HCT116 (cell line): ENCODE measurements at regions not wholly inside any gene's neighbourhood (a gene's known extent, or its start where the extent isn't known, plus 50 kb on each side); places are given as distances from the start of the nearest gene placed in this dataset.

Source experiments
- ATAC-seq: fragments of 200-7000 bp; cut with Tn5 transposase; 2 replicates; pipeline ENCODE4 v1.9.1; 2020; ENCODE audit warnings: mild to moderate bottlenecking, moderate library complexity
- BruUV-seq: library from RNA; stranded (reverse); fragments of 400-500 nt; replicated peaks from 2 replicates; lab custom pipeline; 2021; lab: Mats Ljungman, UMichigan
- CTCF ChIA-PET: fragments of 300-600 bp; sonication (Branson Sonifier 250); formaldehyde crosslinking; loops from one replicate; lab custom pipeline; 2021; ENCODE audit warnings: antibody characterized with exemption; lab: Charles Lee
- POLR2A ChIA-PET: fragments of 300-600, 350-600 bp; sonication (Branson Sonifier 250); formaldehyde crosslinking; loops from one replicate; lab custom pipeline; 2021; ENCODE audit warnings: antibody characterized with exemption; lab: Charles Lee
- RAD21 ChIA-PET, 2 experiments: fragments of 300-600 bp; sonication (Branson Sonifier 250); formaldehyde crosslinking; loops; one replicate each; lab custom pipeline; 2023; ENCODE audit warnings: low total read pairs in 2 of 2; ENCODE audit not compliant: uncharacterized antibody in 2 of 2, unreplicated experiment in 2 of 2, low non-redundant PET in 1 of 2; lab: Charles Lee
- DNase-seq: peaks from one replicate; pipeline ENCODE4 v3.0.0-alpha.2; 2010; ENCODE audit warnings: low read depth, low spot score
- H2AFZ ChIP-seq: fragments of 200-600 bp; shearing (Covaris generic), sonication (generic); 2 replicates; pipeline ENCODE4 v1.6.1; 2017; ENCODE audit warnings: low read depth, mixed run types, mixed read lengths, antibody characterized with exemption, low read length; ENCODE audit not compliant: poor library complexity, severe bottlenecking
- H3K27ac ChIP-seq: 2 replicates; pipeline ENCODE4 v1.5.1; 2012; ENCODE audit warnings: low read depth, low read length
- H3K27me3 ChIP-seq: fragments of 200-600 bp; sonication (generic); 2 replicates; pipeline ENCODE4 v1.6.1; 2016; ENCODE audit warnings: mixed run types, low read length, mixed read lengths; ENCODE audit not compliant: insufficient read depth
- H3K36me3 ChIP-seq, 2 experiments: fragments of 200-500 bp in 1 of 2; fragments of 200-600 bp in 1 of 2; sonication (Bioruptor generic) in 1 of 2; sonication (generic) in 1 of 2; 2 replicates each; pipeline versions ENCODE4 v1.5.1 to v1.6.1; 2014 to 2016; ENCODE audit warnings: low read length in 2 of 2, inconsistent platforms in 1 of 2, mixed read lengths in 1 of 2, mixed run types in 1 of 2; ENCODE audit not compliant: insufficient read depth in 2 of 2, control insufficient read depth in 1 of 2
- H3K4me1 ChIP-seq, 2 experiments: fragments of 200-600 bp in 1 of 2; sonication (generic) in 1 of 2; 2 replicates each; pipeline versions ENCODE4 v1.5.1 to v1.6.1; 2012 to 2017; ENCODE audit warnings: low read length in 2 of 2, inconsistent platforms in 1 of 2, mild to moderate bottlenecking in 1 of 2, mixed read lengths in 1 of 2, mixed run types in 1 of 2, moderate library complexity in 1 of 2; ENCODE audit not compliant: insufficient read depth in 2 of 2, control insufficient read depth in 1 of 2
- H3K4me2 ChIP-seq: fragments of 200-600 bp; sonication (generic); 2 replicates; pipeline ENCODE4 v1.6.1; 2017; ENCODE audit warnings: mixed run types, low read length, mixed read lengths
- H3K4me3 ChIP-seq, 2 experiments: fragments of 200-600 bp in 1 of 2; sonication (generic) in 1 of 2; replicated peaks in 1 of 2; 2 replicates each; pipeline ENCODE4 v1.5.1; 2011 to 2016; ENCODE audit warnings: low read length in 2 of 2, control low read depth in 1 of 2, low read depth in 1 of 2, mild to moderate bottlenecking in 1 of 2, mixed read lengths in 1 of 2, mixed run types in 1 of 2
- H3K79me2 ChIP-seq: fragments of 200-600 bp; sonication (generic); 2 replicates; pipeline ENCODE4 v1.6.1; 2017; ENCODE audit warnings: mild to moderate bottlenecking, mixed run types, low read length, moderate library complexity, mixed read lengths; ENCODE audit not compliant: insufficient read depth
- H3K9ac ChIP-seq: fragments of 200-600 bp; sonication (generic); 2 replicates; pipeline ENCODE4 v1.6.1; 2016; ENCODE audit warnings: low read length, mixed read lengths
- H3K9me2 ChIP-seq: fragments of 200-600 bp; sonication (generic), shearing (Covaris generic); 2 replicates; pipeline ENCODE4 v1.6.1; 2017; ENCODE audit warnings: mixed run types, mild to moderate bottlenecking, moderate library complexity; ENCODE audit not compliant: insufficient read depth
- H3K9me3 ChIP-seq, 2 experiments: fragments of 200-500 bp in 1 of 2; fragments of 200-600 bp in 1 of 2; sonication (Bioruptor generic) in 1 of 2; sonication (generic) in 1 of 2; 2 replicates each; pipeline ENCODE4 v1.6.1; 2014 to 2017; ENCODE audit warnings: low read length in 2 of 2, mixed read lengths in 2 of 2, inconsistent platforms in 1 of 2, low read depth in 1 of 2, mild to moderate bottlenecking in 1 of 2, mixed run types in 1 of 2, moderate library complexity in 1 of 2; ENCODE audit not compliant: control insufficient read depth in 1 of 2, insufficient read depth in 1 of 2
- H4K20me1 ChIP-seq: fragments of 200-600 bp; sonication (generic), shearing (Covaris generic); 2 replicates; pipeline ENCODE4 v1.6.1; 2017; ENCODE audit warnings: mixed run types, mild to moderate bottlenecking, moderate library complexity; ENCODE audit not compliant: insufficient read depth
- ATF3 ChIP-seq: IDR thresholded peaks from 2 replicates; pipeline ENCODE4 v1.6.1; 2012
- CBX3 ChIP-seq: IDR thresholded peaks from 2 replicates; pipeline ENCODE4 v1.6.1; 2012; ENCODE audit warnings: low read depth
- CEBPB ChIP-seq: IDR thresholded peaks from 2 replicates; pipeline ENCODE4 v1.6.1; 2012; ENCODE audit warnings: low read depth
- CTCF ChIP-seq, 3 experiments: fragments of 200-600 bp in 1 of 3; sonication (generic) in 1 of 3; IDR thresholded peaks in 2 of 3; conservative IDR thresholded peaks in 1 of 3; 2 replicates each; pipeline ENCODE4 v1.5.1; 2012 to 2017; ENCODE audit warnings: low read depth in 2 of 3, low read length in 2 of 3, antibody characterized with exemption in 1 of 3, borderline replicate concordance in 1 of 3, control low read depth in 1 of 3, mild to moderate bottlenecking in 1 of 3, mixed read lengths in 1 of 3, mixed run types in 1 of 3, moderate library complexity in 1 of 3; ENCODE audit not compliant: insufficient read depth in 1 of 3
- ELF1 ChIP-seq: IDR thresholded peaks from 2 replicates; pipeline ENCODE4 v1.6.1; 2012; ENCODE audit warnings: low read depth, borderline replicate concordance
- EZH2 ChIP-seq: fragments of 200-600 bp; sonication (generic); IDR thresholded peaks from 2 replicates; pipeline ENCODE4 v1.6.1; 2017; ENCODE audit warnings: antibody characterized with exemption, mixed run types
- FOSL1 ChIP-seq: IDR thresholded peaks from 2 replicates; pipeline ENCODE4 v1.6.1; 2012; ENCODE audit warnings: low read depth
- JUND ChIP-seq: IDR thresholded peaks from 2 replicates; pipeline ENCODE4 v1.6.1; 2012
- MAX ChIP-seq: IDR thresholded peaks from 2 replicates; pipeline ENCODE4 v1.6.1; 2012
- POLR2A ChIP-seq: IDR thresholded peaks from 2 replicates; pipeline ENCODE4 v1.7.0; 2011; ENCODE audit warnings: borderline replicate concordance; ENCODE audit not compliant: insufficient read depth, insufficient read length; ENCODE audit errors: extremely low read depth
- POLR2AphosphoS5 ChIP-seq: IDR thresholded peaks from 2 replicates; pipeline ENCODE4 v1.6.1; 2011; ENCODE audit warnings: mild to moderate bottlenecking, low read depth, low read length, moderate library complexity
- RAD21 ChIP-seq: IDR thresholded peaks from 2 replicates; pipeline ENCODE4 v1.6.1; 2012; ENCODE audit warnings: low read depth, mild to moderate bottlenecking
- SIN3A ChIP-seq: IDR thresholded peaks from 2 replicates; pipeline ENCODE4 v1.6.1; 2012; ENCODE audit warnings: low read depth
- SP1 ChIP-seq: IDR thresholded peaks from 2 replicates; pipeline ENCODE4 v1.6.1; 2012; ENCODE audit warnings: low read depth
- SRF ChIP-seq: IDR thresholded peaks from 2 replicates; pipeline ENCODE4 v1.6.1; 2012; ENCODE audit warnings: low read depth
- TCF7L2 ChIP-seq: IDR thresholded peaks from 2 replicates; pipeline ENCODE4 v1.7.0; 2011; ENCODE audit warnings: borderline replicate concordance, inconsistent platforms; ENCODE audit not compliant: insufficient read depth, insufficient read length; ENCODE audit errors: extremely low read depth
- YY1 ChIP-seq: IDR thresholded peaks from 2 replicates; pipeline ENCODE4 v1.6.1; 2011; ENCODE audit warnings: low read length, low read depth, moderate library complexity, mild to moderate bottlenecking; ENCODE audit not compliant: insufficient replicate concordance; ENCODE audit errors: extremely low read depth
- ZBTB33 ChIP-seq: IDR thresholded peaks from 2 replicates; pipeline ENCODE4 v1.6.1; 2011; ENCODE audit warnings: mild to moderate bottlenecking, low read length, moderate library complexity; ENCODE audit not compliant: insufficient replicate concordance; ENCODE audit errors: extremely low read depth
- ZFX ChIP-seq: fragments of 450-650 bp; IDR thresholded peaks from 2 replicates; pipeline ENCODE4 v1.6.1; 2017
- ZNF274 ChIP-seq: fragments of 200-500 bp; sonication (Bioruptor generic); IDR thresholded peaks from 2 replicates; pipeline ENCODE4 v1.6.1; 2014; ENCODE audit warnings: mild to moderate bottlenecking, low read depth, low read length, inconsistent platforms
- intact Hi-C: fragments of 100-400 bp; cut with micrococcal nuclease; formaldehyde crosslinking; loops from 2 replicates; pipeline ENCODE4 v1.10.0; 2022

- ATAC-seq = no peak
- no TSS peak for BruUV-seq
- Histone ChIP-seq H3K9me3 (peaks cover 0 to 18% of the 10 kb centered on the region in 2 experiments; a peak in 1 of 4 replicates), H3K9ac (no peak overlapping the region), H3K4me2 (no peak overlapping the region), H3K27me3 (no peaks in the 10 kb centered on the region), H3K79me2 (no peaks in the 10 kb centered on the region), H2AFZ (no peak overlapping the region), H3K9me2 (no peaks in the 10 kb centered on the region), H3K4me3 (no peak overlapping the region), H3K27ac (no peak overlapping the region), H3K4me1 (no peaks in the 10 kb centered on the region), H3K36me3 (no peaks in the 10 kb centered on the region), H4K20me1 (no peaks in the 10 kb centered on the region)
- CTCF ChIA-PET = no interaction called here
- POLR2A ChIA-PET = no interaction called here
- RAD21 ChIA-PET = no interaction called here
- DNase-seq = no peak
- TF ChIP-seq SIN3A = no peak
- no peak for TF ChIP-seq JUND
- TF ChIP-seq POLR2AphosphoS5 = no peak
- TF ChIP-seq MAX = no peak
- no peak for TF ChIP-seq POLR2A
- TF ChIP-seq EZH2 = no peak
- no peak for TF ChIP-seq TCF7L2
- TF ChIP-seq SRF = no peak
- no peak for TF ChIP-seq RAD21
- TF ChIP-seq FOSL1 = no peak
- no peak for TF ChIP-seq CEBPB
- TF ChIP-seq YY1 = no peak
- TF ChIP-seq ZNF274 = no peak
- no peak for TF ChIP-seq SP1
- TF ChIP-seq ZFX = no peak
- TF ChIP-seq CBX3 = no peak
- no peak for TF ChIP-seq ATF3
- TF ChIP-seq CTCF (IDR thresholded peaks at IDR 0.05 in 2 of 3, conservative IDR thresholded peaks at IDR 0.05 in 1 of 3; ENCODE audit: borderline replicate concordance in 1 of 3, insufficient read depth in 1 of 3, low read depth in 2 of 3, low read length in 2 of 3) = no peak
- no peak for TF ChIP-seq ELF1
- no peak for TF ChIP-seq ZBTB33
- intact Hi-C loops = no loop called here
These were observed 1503.4 kb upstream of the WWC1 start for GRCh38 chr5:166788050-166788449.
